CD4-positive, alpha-beta T cell (primary cell): ENCODE measurements at regions not wholly inside any gene's neighbourhood (a gene's known extent, or its start where the extent isn't known, plus 50 kb on each side); places are given as distances from the start of the nearest gene placed in this dataset.

ENCODE experiments used
- ATAC-seq: fragments of 200-7000 bp; cut with Tn5 transposase; one replicate; pipeline ENCODE4 v1.10.0; 2022; ENCODE audit warnings: mild to moderate bottlenecking; ENCODE audit not compliant: poor library complexity
- CTCF ChIA-PET: fragments of 350-600 bp; sonication (Branson Sonifier 250); formaldehyde crosslinking; loops from one replicate; lab custom pipeline; 2021; ENCODE audit warnings: antibody characterized with exemption, inconsistent platforms; lab: Charles Lee
- POLR2A ChIA-PET: fragments of 350-600 bp; sonication (Branson Sonifier 250); formaldehyde crosslinking; loops from one replicate; lab custom pipeline; 2021; ENCODE audit warnings: antibody characterized with exemption, inconsistent platforms; lab: Charles Lee
- DNase-seq, 14 experiments: peaks; one replicate each; pipeline ENCODE4 v3.0.0-alpha.2; 2013 to 2020; ENCODE audit warnings: mixed read lengths in 2 of 14
- H3K27ac ChIP-seq, 2 donors: one replicate each; pipeline versions ENCODE4 v1.5.1 to v1.7.0; 2013; ENCODE audit warnings: low read length in 2 of 2, low read depth in 1 of 2, mild to moderate bottlenecking in 1 of 2
- H3K27me3 ChIP-seq, 2 experiments: 1 replicate in 1 of 2; 2 replicates in 1 of 2; pipeline versions ENCODE4 v1.6.1 to v1.7.0; 2013; ENCODE audit warnings: low read length in 2 of 2, control low read depth in 1 of 2, mild to moderate bottlenecking in 1 of 2, moderate library complexity in 1 of 2; ENCODE audit not compliant: insufficient read depth in 2 of 2, control insufficient read depth in 1 of 2
- H3K36me3 ChIP-seq: one replicate; pipeline ENCODE4 v1.6.1; 2013; ENCODE audit warnings: low read length, control low read depth; ENCODE audit not compliant: insufficient read depth
- H3K4me1 ChIP-seq: one replicate; pipeline ENCODE4 v1.6.1; 2013; ENCODE audit warnings: low read length, control low read depth; ENCODE audit not compliant: insufficient read depth
- H3K4me3 ChIP-seq: one replicate; pipeline ENCODE4 v1.5.1; 2013; ENCODE audit warnings: mild to moderate bottlenecking, low read length, moderate library complexity
- H3K9me3 ChIP-seq, 2 experiments: 1 replicate in 1 of 2; 2 replicates in 1 of 2; pipeline versions ENCODE4 v1.6.1 to v1.7.0; 2013; ENCODE audit warnings: low read length in 2 of 2, mild to moderate bottlenecking in 2 of 2, control low read depth in 1 of 2, moderate library complexity in 1 of 2; ENCODE audit not compliant: control insufficient read depth in 1 of 2, insufficient read depth in 1 of 2
- H3K27ac Mint-ChIP-seq: one replicate; pipeline ENCODE4 v1.8.0; 2020; ENCODE audit warnings: mixed read lengths
- H3K27me3 Mint-ChIP-seq: one replicate; pipeline ENCODE4 v1.8.0; 2021; ENCODE audit warnings: mixed read lengths
- H3K36me3 Mint-ChIP-seq: one replicate; pipeline ENCODE4 v1.8.0; 2021; ENCODE audit warnings: low read depth, mixed read lengths
- H3K4me1 Mint-ChIP-seq: one replicate; pipeline ENCODE4 v1.8.0; 2021; ENCODE audit warnings: low read depth, mixed read lengths
- H3K4me3 Mint-ChIP-seq: one replicate; pipeline ENCODE4 v1.8.0; 2020; ENCODE audit warnings: mild to moderate bottlenecking, mixed read lengths
- H3K9me3 Mint-ChIP-seq: one replicate; pipeline ENCODE4 v1.8.0; 2020; ENCODE audit warnings: mixed read lengths
- CTCF ChIP-seq: fragments of 200-600 bp; IDR thresholded peaks from one replicate; pipeline ENCODE4 v1.8.0; 2022; ENCODE audit warnings: antibody characterized with exemption, mild to moderate bottlenecking
- intact Hi-C, 2 experiments: fragments of 100-400 bp; cut with DNase I in 1 of 2; cut with micrococcal nuclease in 1 of 2; formaldehyde crosslinking; loops; one replicate each; pipeline versions ENCODE4 v1.15.1 to v1.9.0; 2023 to 2025; cut with DNase I, micrococcal nuclease

DNA sequence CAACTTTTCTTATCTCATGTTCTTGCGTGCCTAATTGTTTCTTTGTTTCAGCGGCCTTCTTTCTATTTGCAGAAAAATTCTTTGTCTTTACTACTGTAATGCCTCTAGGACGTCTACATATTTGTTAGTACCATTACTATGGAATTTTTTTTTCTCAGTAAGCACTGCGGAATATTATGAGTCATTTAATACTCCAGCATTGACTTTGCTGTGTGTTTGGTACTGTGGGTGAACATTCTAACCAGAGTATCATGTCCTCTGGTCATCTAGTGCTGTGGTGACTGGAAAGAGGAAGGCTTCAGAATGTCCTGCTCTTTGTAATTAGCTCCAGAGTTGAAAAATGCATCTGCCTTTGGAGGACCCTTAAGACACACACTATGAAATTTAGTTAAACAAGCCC lies 58.5 kb upstream of the FERD3L start:
- Mint-ChIP-seq H3K27me3 (no peaks in the 10 kb centered on the region), H3K36me3 (no peaks in the 10 kb centered on the region), H3K9me3 (peaks cover 3% of the 10 kb centered on the region), H3K27ac (no peak overlapping the region), H3K4me3 (no peak overlapping the region), H3K4me1 (no peaks in the 10 kb centered on the region)
- no peaks in the 10 kb centered on the region for H3K4me1 ChIP-seq
- TF ChIP-seq CTCF = no peak
- ATAC-seq = no peak
- POLR2A ChIA-PET = no interaction called here
- H3K27ac ChIP-seq = no peak overlapping the region
- no peak for DNase-seq
- H3K27me3 ChIP-seq = no peaks in the 10 kb centered on the region
- no peaks in the 10 kb centered on the region for H3K9me3 ChIP-seq
- H3K4me3 ChIP-seq = no peak overlapping the region
- CTCF ChIA-PET = no interaction called here
- no peaks in the 10 kb centered on the region for H3K36me3 ChIP-seq
- intact Hi-C loops = no loop called here

DNA sequence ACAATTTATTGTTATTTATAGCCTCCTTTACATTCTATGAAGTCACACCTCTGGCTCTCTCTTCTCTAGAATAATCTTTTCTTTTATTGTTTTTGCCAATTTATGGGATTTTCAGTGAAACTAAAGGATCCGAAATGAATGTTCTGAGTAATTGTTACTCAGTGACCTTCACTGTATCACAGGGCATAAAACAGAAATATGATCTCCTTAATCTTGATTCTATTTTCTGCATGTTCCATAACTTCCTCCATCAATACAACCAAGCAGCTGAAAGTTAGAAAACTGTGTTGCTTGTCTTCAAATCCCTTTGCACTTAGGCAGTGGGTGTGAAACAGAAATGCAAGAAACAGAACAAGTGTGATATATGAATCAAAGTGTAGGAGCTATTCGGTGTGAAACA lies 57.4 kb upstream of the FERD3L start:
- Histone ChIP-seq H3K9me3 (no peaks in the 10 kb centered on the region), H3K27ac (no peak overlapping the region), H3K27me3 (no peaks in the 10 kb centered on the region), H3K36me3 (no peaks in the 10 kb centered on the region), H3K4me3 (no peak overlapping the region), H3K4me1 (no peaks in the 10 kb centered on the region)
- no peak for ATAC-seq
- ChIA-PET POLR2A (no interaction called here), CTCF (no interaction called here)
- H3K4me1 Mint-ChIP-seq = no peaks in the 10 kb centered on the region
- TF ChIP-seq CTCF = no peak
- intact Hi-C loops = no loop called here
- no peak overlapping the region for H3K4me3 Mint-ChIP-seq
- no peaks in the 10 kb centered on the region for H3K27me3 Mint-ChIP-seq
- no peaks in the 10 kb centered on the region for H3K36me3 Mint-ChIP-seq
- H3K27ac Mint-ChIP-seq = no peak overlapping the region
- H3K9me3 Mint-ChIP-seq = peaks cover 3% of the 10 kb centered on the region
- no peak for DNase-seq
